Glomerular visceral epithelial cell (primary cell): ENCODE measurements at regions not wholly inside any gene's neighbourhood (a gene's known extent, or its start where the extent isn't known, plus 50 kb on each side); places are given as distances from the start of the nearest gene placed in this dataset.

Source experiments
- DNase-seq: peaks from one replicate; pipeline ENCODE4 v3.0.0-alpha.2; 2016; ENCODE audit errors: extremely low spot score

DNA sequence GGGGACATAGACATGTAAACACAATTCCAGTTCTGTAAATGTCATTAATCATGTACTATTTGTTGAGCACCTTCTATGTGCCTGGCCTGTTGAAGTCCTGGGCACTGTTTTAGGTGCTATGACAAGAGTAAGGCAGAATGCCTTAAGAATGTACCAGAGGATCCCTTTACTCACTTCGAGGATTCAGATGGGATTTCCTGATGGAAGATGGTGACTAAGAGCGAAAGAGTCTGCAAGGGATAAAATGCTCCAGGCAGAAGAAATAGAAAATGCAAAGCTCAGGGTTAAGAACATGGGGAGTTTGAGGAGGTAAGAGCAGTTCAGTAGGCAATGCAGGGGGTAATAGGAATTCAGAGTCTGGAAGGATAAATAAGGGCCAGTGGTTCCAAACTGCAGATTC lies 671.3 kb upstream of the TBX3 start:
- no peak for DNase-seq

GRCh38 chr12:115354007-115354890 lies 670.3 kb upstream of the TBX3 start:
- DNase-seq, result peak; percentile 87

DNA sequence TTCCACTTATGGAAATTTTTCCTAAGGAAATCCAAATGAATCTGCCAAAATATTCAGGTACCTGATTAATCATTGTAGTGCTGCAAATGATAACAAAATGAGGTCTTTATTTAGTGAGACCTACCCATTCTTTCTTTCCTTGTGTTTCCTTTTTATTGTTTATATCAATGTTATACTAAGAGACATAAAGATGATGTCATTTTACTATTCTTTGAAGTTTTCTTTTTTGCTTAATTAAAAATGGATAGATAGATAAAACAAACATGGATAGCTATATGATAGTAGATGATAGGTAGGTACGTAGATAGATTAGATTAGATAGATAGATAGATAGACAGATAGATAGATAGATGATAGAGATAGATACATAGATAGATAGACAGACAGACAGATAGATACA lies 669.5 kb upstream of the TBX3 start:
- DNase-seq, result no peak

- DNase-seq, result no peak
Observed at GRCh38 chr12:115351514-115352077, 667.6 kb upstream of the TBX3 start.

DNA sequence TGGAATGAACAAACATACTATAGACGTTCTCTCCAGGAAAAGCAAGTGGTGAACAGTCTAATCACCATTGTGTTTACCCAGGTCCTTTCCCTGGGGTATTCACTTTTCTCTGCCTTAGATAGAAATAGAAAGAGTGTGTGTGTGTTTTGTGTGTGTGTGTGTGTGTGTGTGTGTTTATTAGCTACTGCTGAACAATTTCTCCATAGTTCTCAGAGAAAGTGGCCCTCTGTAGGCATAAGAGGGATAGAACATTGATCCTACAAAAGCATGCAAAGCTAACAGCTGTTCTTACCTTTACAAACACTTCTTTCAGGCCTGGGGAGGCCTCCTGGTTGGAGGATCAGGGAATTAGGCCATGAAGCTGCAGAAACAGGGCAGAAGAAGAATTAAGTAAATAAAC lies 665.7 kb upstream of the TBX3 start:
- DNase-seq, result no peak

DNA sequence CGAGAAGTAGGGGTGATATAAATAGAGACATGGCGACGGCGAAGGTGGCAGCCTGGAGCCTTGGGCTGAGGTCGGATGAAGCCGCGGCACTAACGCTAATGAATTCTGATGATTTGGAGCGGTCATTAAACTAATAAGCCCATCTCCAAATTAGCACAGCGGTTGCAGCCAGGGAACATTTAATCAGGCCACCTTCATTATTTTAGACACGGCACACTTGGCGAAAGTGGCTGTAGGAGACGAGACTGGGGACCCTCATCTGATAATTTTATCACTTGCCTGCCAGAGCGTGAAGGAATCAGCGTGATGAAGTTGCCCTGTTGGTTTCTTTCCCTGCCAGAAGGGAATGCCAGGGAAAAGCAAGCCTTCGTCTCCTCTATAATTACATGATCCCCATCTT lies 664.3 kb upstream of the TBX3 start:
- DNase-seq, result no peak

- no peak for DNase-seq
Observed at GRCh38 chr12:115343601-115344000, 659.6 kb upstream of the TBX3 start.

DNA sequence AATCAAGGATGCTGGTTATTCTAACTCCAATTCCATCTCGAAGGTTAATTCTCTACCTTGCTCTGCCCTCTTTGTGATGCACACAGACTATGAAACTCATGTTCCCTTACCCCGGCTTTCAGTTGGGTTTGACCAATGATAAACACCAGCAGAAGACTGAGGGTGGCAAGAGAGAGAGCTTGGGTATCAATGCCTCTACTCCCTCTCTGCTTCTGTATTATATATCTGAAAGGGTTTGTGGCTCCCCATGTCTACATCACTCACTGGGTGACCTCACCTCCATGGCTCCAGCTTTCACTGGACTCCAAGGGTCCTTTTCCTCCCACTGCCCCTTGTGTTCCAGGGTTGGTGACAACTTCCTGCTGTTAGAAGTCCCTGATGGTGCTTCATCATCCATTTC lies 659.0 kb upstream of the TBX3 start:
- no peak for DNase-seq

- DNase-seq, result peak; percentile 94
Observed at GRCh38 chr12:115341442-115341841, 657.5 kb upstream of the TBX3 start.

DNA sequence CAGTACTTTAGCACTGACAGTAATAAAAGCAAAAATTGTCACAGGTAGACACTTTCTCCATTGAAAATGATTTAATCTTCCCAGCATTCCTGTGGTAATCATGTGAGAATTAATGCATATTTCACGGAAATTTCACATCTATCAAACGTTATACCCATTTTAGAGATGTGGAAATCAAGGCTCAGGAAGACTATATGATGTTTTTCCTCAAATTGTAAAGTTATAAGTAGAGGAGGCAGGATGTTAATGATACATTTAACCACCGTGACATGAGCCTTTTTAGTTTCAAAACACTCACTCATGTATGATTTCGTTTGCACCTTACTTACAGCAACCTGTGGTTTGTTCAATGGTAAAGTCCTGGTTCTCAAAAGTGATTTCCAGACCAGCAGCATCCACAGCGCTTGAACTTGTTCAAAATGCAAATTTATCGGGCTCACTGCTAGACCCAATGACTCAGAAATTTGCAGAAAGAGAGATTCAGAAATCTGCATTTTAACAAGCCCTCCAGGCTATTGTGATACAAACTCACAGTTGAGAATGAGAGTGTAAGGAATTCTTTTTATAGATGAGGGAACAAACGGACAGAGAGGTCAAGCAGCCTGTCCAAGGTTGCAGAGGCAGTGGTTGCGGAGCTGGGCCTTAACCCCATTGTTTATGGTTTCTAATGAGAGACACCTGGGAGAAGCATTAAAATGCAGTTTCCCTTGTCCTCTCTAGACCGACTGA lies 654.8 kb upstream of the TBX3 start:
- DNase-seq, result no peak

- DNase-seq, result peak; percentile 61
Observed at GRCh38 chr12:115337693-115338543, 653.9 kb upstream of the TBX3 start.

DNA sequence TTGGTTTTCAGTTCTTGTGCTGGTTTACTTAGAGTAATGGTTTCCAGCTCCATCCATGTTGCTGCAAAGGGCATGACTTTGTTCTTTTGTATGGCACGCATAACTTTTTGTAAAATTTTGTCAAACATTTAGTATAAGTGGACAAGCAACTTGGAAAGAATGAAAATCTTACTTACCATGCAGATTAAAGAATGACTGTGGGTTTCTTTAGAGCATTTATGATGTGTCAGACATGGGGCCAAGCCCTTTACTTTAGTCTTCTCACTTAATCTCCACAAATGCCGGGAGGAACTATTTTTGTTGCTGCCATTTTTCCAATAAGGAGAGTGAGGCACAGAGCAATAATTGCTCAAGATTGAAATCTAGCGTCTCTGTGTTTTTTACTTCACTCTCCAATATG lies 652.5 kb upstream of the TBX3 start:
- no peak for DNase-seq

DNA sequence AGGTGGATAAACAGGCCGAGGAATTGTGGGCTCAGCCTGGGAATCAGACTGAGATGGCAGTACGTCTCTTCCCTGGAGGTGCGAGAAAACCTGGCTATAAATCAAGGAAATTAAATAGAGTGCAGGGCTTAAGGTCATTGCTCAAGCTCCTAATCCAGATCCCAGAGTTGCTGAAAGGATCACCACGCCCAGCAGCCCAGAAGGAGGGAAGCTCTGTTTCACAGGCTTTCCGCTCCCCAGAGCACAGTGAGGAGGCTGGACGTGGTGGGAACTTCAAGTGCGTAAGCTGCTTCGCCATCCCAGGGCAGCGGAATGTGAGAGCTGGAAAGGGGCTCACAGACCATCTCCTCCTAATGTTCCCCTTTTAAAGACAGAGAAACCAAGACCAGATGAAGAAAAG lies 651.6 kb upstream of the TBX3 start:
- DNase-seq, result no peak

DNA sequence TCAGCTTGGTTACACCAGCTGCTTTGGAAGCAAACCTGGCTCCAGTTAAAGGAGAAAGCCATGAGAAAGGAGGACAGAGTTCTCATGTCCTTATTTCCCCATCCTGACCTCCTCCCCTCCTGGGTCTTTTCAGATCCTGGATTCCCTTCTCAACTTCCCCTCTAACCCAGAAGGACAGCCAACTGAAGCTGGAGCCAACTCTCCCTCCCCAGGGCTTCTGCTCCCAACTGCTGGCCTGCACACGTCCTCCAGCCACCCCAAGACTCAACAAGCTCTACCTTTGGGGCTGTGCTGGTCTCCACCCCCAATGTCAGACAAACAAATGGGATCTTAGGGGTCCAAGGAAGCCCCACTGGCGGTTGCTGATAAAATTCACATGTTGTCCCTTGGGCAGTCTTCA lies 651.1 kb upstream of the TBX3 start:
- no peak for DNase-seq

DNA sequence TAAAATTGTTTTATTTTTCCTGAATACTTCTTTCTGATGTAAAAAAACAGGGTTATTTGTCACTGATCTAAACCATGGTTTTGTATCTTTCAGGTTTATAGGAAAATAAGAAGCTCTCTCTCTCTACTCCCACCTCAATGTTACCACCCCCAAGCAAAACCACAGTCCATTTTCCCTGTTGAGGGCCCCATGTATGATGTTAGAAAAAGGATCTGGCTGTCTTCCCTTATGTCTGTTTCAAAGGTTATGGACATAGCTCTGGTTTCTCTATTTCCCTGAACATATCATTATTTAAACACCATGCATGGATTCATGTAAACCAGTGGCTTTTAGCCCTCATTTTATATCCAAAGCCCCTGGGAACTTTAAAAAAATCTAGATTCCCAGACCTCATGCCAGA lies 649.0 kb upstream of the TBX3 start:
- DNase-seq, result no peak

GRCh38 chr12:115325858-115326257 lies 641.9 kb upstream of the TBX3 start:
- no peak for DNase-seq

GRCh38 chr12:115324949-115325593 lies 641.1 kb upstream of the TBX3 start:
- DNase-seq, result no peak

DNA sequence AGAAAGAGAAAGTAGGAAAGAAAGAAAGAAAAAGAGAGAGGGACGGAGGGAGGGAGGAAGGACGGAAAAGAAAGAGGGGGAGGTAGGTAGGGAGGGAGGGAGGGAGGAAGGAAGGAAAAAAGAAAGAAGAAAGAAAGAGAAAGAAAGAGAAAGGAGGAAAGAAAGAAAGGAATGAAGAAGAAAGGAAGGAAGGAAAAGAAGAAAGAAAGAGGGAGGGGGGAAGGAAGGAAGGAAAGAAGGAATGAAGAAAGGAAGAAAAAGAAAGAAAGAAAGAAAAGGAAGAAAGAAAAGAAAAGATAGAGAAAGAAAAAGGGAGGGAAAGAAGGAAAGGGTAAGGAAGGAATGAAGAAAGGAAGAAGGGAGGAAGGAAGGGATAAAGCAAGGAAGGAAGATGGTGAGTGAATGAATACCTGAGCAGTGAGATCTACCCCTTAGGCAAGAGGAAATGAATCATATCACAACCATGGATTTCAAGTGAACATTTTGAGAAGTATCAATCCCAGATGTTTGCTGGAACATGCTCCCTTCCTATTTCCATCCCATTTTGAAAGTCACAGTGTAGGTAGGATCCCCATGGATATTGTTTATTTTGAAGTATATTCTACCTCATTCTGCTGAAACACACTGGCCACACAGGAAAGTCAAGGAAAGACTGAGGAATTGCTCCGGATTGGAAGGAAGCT lies 639.4 kb upstream of the TBX3 start:
- DNase-seq, result no peak

DNA sequence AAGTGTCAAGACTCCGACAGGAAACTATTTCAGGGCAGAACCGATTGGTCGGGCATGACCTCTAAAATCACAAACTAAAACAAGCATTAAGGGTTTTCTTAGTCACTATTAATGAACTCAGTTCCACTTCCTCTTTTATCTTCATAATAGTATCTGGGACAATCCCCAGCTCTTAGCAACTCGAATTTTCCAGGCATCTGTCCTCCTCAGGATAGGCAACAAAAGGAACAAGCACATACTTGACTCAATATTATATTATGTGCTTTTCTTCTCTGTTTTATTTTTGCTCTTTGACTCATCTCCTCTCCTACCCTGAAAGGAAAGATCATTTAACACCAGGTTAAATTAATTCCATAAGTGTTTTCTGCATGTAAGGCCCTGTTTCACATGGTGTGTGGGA lies 638.3 kb upstream of the TBX3 start:
- no peak for DNase-seq

DNA sequence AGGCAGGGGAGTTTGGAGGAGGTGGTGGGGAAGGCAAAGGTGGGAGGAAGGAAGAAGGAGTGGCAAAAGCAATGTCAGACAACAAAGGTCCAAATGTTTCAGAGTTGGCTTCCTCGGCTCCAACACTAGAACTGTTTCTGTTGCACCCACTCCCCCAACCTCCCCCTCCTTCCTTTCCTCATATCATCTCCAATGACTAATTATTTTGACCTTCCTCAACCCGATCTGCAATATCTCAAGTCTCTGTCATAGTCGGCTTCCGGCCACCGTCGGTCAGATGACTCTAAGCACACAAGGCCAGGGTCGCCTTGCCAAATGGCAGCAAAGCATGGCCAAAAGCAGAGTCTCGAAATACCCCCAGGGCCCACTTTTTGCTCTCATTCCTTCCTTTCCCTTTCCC lies 637.0 kb upstream of the TBX3 start:
- no peak for DNase-seq

GRCh38 chr12:115320451-115320850 lies 636.5 kb upstream of the TBX3 start:
- no peak for DNase-seq
